VCaP (cell line): ENCODE measurements at regions not wholly inside any gene's neighbourhood (a gene's known extent, or its start where the extent isn't known, plus 50 kb on each side); places are given as distances from the start of the nearest gene placed in this dataset.

Experiments used
- H3K27ac ChIP-seq: fragments of 450-650 bp; 2 replicates; pipeline ENCODE4 v1.5.1; 2017
- CTCF ChIP-seq: fragments of 450-650 bp; conservative IDR thresholded peaks from 2 replicates; pipeline ENCODE4 v1.5.1; 2017; ENCODE audit warnings: mild to moderate bottlenecking, moderate library complexity

GRCh38 chr2:2935445-2936149 is 442.0 kb downstream of the EIPR1 start:
- TF ChIP-seq CTCF: no peak

GRCh38 chr2:2933426-2933825 is 444.2 kb downstream of the EIPR1 start:
- H3K27ac ChIP-seq: no peak overlapping the region
- no peak for TF ChIP-seq CTCF

More at GRCh38 chr2:2935445-2936149, 442.0 kb downstream of the EIPR1 start:
- no peak overlapping the region for H3K27ac ChIP-seq

GRCh38 chr2:2932692-2933305 is 444.8 kb downstream of the EIPR1 start:
- TF ChIP-seq CTCF: no peak

GRCh38 chr2:2932189-2932588 is 445.4 kb downstream of the EIPR1 start:
- TF ChIP-seq CTCF: no peak
- no peak overlapping the region for H3K27ac ChIP-seq

More at GRCh38 chr2:2932692-2933305, 444.8 kb downstream of the EIPR1 start:
- H3K27ac ChIP-seq: no peak overlapping the region

GRCh38 chr2:2931318-2932075 is 446.1 kb downstream of the EIPR1 start:
- no peak for TF ChIP-seq CTCF
- no peak overlapping the region for H3K27ac ChIP-seq

- TF ChIP-seq CTCF: no peak
- no peak overlapping the region for H3K27ac ChIP-seq
These were observed 446.8 kb downstream of the EIPR1 start for GRCh38 chr2:2930841-2931240.

- no peak overlapping the region for H3K27ac ChIP-seq
- no peak for TF ChIP-seq CTCF
These were observed 450.8 kb downstream of the EIPR1 start for GRCh38 chr2:2926858-2927175.
